ENCODE measurements at regions not wholly inside any gene's neighbourhood (a gene's known extent, or its start where the extent isn't known, plus 50 kb on each side); places are given as distances from the start of the nearest gene placed in this dataset.

GRCh38 chr12:90829044-90829443 lies 125.9 kb downstream of the CCER1 start:
- TF ChIP-seq CTCF (IDR thresholded peaks at IDR 0.05) (no peak), POLR2A (IDR thresholded peaks at IDR 0.05) (no peak)

All from heart left ventricle (tissue), 13 donors.